ENCODE measurements at regions not wholly inside any gene's neighbourhood (a gene's known extent, or its start where the extent isn't known, plus 50 kb on each side); places are given as distances from the start of the nearest gene placed in this dataset.

- dilution Hi-C loops (cut with MboI; ENCODE audit: extremely low pct_ligation_motif_present, low sequenced_read_pairs) = no loop called here
- DNase-seq (ENCODE audit: low read depth, low spot score) = no peak
These were observed 853.7 kb downstream of the FAT4 start for GRCh38 chr4:126168484-126168883.

More at GRCh38 chr4:126168484-126168883, 853.7 kb downstream of the FAT4 start:
- H3K79me2 ChIP-seq (ENCODE audit: control insufficient read depth, insufficient read depth, low read length) = no peaks in the 10 kb centered on the region
- H3K9ac ChIP-seq (replicated peaks; ENCODE audit: extremely low read depth, insufficient read depth, low read length) = no peak overlapping the region
- no peaks in the 10 kb centered on the region for H4K20me1 ChIP-seq (replicated peaks; ENCODE audit: control insufficient read depth, extremely low read depth, insufficient read depth, low read length)
- no peak for FAIRE-seq
- no peak overlapping the region for H3K4me3 ChIP-seq (replicated peaks in 1 of 3; ENCODE audit: insufficient read depth in 1 of 3, low read depth in 1 of 3, low read length in 3 of 3)
- CTCF ChIA-PET = interaction anchor here (1.6 kb wide), 1 partner anchor 183 kb away, joined by 3 read pairs; no protein-coding TSS in a partner anchor
- BruUV-seq (replicated peaks) = no TSS peak
- TF ChIP-seq MAX (IDR thresholded peaks at IDR 0.05; ENCODE audit: insufficient read depth, insufficient read length) (no peak), MYC (IDR thresholded peaks at IDR 0.05; ENCODE audit: low read depth, low read length) (no peak), CTCF (IDR thresholded peaks at IDR 0.05; ENCODE audit: extremely low read depth in 1 of 2, insufficient read depth in 1 of 2, low read depth in 1 of 2, low read length in 2 of 2) (no peak), POLR2A (IDR thresholded peaks at IDR 0.05; ENCODE audit: low read depth, low read length) (no peak), JUN (IDR thresholded peaks at IDR 0.05; ENCODE audit: borderline replicate concordance, insufficient read depth, insufficient read length, low read depth) (no peak), FOS (IDR thresholded peaks at IDR 0.05; ENCODE audit: borderline replicate concordance, insufficient read depth, low read length) (no peak), GATA2 (IDR thresholded peaks at IDR 0.05; ENCODE audit: insufficient read depth, insufficient read length, low read depth, low read length) (no peak), POLR2AphosphoS5 (IDR thresholded peaks at IDR 0.05; ENCODE audit: insufficient read depth, low read depth, low read length) (no peak), EZH2 (IDR thresholded peaks at IDR 0.05; ENCODE audit: borderline replicate concordance, low read depth, low read length, severe bottlenecking) (no peak)
- no peaks in the 10 kb centered on the region for H3K27me3 ChIP-seq (ENCODE audit: control insufficient read depth in 2 of 2, insufficient read depth in 2 of 2, low read length in 2 of 2)
- H3K36me3 ChIP-seq (ENCODE audit: control insufficient read depth in 2 of 2, extremely low read depth in 1 of 2, insufficient read depth in 2 of 2, low read length in 2 of 2) = no peaks in the 10 kb centered on the region
- H2AFZ ChIP-seq (ENCODE audit: low read depth, low read length) = no peak overlapping the region
- POLR2A ChIA-PET = no interaction called here
- no peak overlapping the region for H3K4me2 ChIP-seq (ENCODE audit: insufficient read depth, low read length)
- intact Hi-C loops (cut with micrococcal nuclease) = no loop called here
- H3K9me1 ChIP-seq (replicated peaks; ENCODE audit: control insufficient read depth, extremely low read depth, insufficient read depth, low read length) = no peaks in the 10 kb centered on the region
- H3K4me1 ChIP-seq (ENCODE audit: control insufficient read depth, extremely low read depth, insufficient read depth, low read length) = no peaks in the 10 kb centered on the region
- no peak overlapping the region for H3K27ac ChIP-seq (ENCODE audit: insufficient read depth, low read depth, low read length)
- no peaks in the 10 kb centered on the region for H3K9me3 ChIP-seq (replicated peaks; ENCODE audit: control insufficient read depth, insufficient read depth, low read length)
